ENCODE measurements at regions not wholly inside any gene's neighbourhood (a gene's known extent, or its start where the extent isn't known, plus 50 kb on each side); places are given as distances from the start of the nearest gene placed in this dataset.

DNA sequence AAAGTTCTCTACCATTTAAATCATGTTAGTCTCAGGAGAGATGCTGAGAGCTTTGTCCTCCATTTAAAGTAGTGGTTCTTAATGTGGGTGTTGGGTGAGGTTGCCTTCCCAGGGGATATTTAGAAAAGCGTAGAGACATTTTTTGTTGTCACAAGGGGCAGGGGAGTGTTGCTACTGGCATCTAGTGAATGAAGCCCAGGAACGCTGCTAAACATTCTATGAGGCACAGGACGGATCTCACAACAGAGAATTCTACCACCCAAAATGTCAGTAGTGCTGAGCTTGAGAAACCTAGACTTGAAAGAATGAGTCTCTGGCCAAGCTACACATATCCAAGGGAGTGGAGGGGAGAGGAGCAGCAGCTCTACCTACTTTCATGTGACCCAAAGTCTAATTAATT, 60.7 kb upstream of the CTNNB1 start:
- Histone ChIP-seq H3K27me3 (no peaks in the 10 kb centered on the region), H3K4me3 (no peak overlapping the region), H3K9me3 (no peaks in the 10 kb centered on the region), H3K27ac (no peak overlapping the region), H3K4me1 (no peaks in the 10 kb centered on the region), H3K36me3 (no peaks in the 10 kb centered on the region)
- DNase-seq: no peak
- no peak for TF ChIP-seq POLR2A (IDR thresholded peaks at IDR 0.05)
- TF ChIP-seq, protein P1, sequence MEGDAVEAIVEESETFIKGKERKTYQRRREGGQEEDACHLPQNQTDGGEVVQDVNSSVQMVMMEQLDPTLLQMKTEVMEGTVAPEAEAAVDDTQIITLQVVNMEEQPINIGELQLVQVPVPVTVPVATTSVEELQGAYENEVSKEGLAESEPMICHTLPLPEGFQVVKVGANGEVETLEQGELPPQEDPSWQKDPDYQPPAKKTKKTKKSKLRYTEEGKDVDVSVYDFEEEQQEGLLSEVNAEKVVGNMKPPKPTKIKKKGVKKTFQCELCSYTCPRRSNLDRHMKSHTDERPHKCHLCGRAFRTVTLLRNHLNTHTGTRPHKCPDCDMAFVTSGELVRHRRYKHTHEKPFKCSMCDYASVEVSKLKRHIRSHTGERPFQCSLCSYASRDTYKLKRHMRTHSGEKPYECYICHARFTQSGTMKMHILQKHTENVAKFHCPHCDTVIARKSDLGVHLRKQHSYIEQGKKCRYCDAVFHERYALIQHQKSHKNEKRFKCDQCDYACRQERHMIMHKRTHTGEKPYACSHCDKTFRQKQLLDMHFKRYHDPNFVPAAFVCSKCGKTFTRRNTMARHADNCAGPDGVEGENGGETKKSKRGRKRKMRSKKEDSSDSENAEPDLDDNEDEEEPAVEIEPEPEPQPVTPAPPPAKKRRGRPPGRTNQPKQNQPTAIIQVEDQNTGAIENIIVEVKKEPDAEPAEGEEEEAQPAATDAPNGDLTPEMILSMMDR (IDR thresholded peaks at IDR 0.05): no peak

DNA sequence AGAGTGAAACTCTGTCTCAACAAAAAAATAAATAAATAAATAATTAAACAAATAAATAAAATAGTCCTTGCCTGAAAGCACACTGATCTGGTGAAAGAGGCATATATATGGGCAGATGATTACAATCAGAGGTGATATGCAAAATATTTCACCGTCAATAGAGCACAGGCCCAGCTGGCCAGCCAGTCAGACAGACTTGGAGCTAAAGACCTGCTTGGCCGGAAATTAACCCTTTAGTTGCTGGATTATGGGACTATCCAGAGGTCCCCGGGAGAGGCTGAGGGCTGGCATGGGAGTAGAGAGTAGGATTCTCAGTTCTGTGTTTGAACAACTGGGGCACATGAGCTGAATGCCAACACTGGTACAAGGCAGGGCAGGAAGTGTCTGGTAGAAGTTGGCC, 59.1 kb upstream of the CTNNB1 start:
- no peak for TF ChIP-seq POLR2A (IDR thresholded peaks at IDR 0.05)
- TF ChIP-seq, protein P1 (IDR thresholded peaks at IDR 0.05): no peak
- Histone ChIP-seq H3K36me3 (no peaks in the 10 kb centered on the region), H3K9me3 (no peaks in the 10 kb centered on the region), H3K27ac (no peak overlapping the region), H3K4me3 (no peak overlapping the region), H3K27me3 (no peaks in the 10 kb centered on the region), H3K4me1 (no peaks in the 10 kb centered on the region)
- DNase-seq: no peak

DNA sequence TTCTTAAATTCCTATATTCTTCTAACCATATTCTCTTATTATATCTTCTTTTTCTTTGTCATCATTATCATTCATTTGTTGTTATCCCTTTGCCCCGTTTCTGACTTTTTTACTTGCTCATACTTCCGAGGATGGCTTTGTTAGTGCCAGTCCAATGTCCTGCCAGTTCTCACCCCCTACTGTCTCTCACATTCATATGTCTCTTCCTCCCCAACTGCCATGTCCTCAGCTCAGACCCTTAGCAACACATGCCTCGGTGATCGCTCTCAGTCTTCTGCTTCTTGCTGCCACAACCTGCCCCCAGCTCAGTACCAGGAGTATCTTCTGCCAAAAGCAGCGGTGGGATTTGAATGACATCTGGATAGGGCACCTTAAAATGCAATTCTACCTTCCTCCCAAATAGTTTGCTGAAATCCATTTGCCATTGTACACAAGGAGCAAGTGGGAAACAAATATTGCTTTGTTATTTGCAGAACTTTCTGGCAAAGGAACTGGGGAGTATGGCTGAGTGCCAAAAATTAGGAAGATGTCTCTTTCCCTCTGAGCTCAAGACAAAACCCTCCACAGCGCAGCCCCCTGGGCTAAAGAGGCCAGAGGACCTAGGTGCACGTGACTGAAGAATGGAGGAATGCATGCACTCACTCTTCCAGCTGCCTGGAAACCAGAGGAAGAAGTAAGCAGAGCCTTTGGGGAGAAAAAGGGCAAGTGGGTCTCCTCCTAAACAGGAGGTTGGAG, 57.7 kb upstream of the CTNNB1 start:
- TF ChIP-seq POLR2A (IDR thresholded peaks at IDR 0.05): no peak
- TF ChIP-seq, protein P1 (IDR thresholded peaks at IDR 0.05): no peak
- Histone ChIP-seq H3K4me1 (no peaks in the 10 kb centered on the region), H3K36me3 (no peaks in the 10 kb centered on the region), H3K4me3 (no peak overlapping the region), H3K9me3 (peaks cover 0 to 5% (median 0%) of the 10 kb centered on the region in 4 donors), H3K27ac (no peak overlapping the region), H3K27me3 (no peaks in the 10 kb centered on the region)
- DNase-seq: no peak

DNA sequence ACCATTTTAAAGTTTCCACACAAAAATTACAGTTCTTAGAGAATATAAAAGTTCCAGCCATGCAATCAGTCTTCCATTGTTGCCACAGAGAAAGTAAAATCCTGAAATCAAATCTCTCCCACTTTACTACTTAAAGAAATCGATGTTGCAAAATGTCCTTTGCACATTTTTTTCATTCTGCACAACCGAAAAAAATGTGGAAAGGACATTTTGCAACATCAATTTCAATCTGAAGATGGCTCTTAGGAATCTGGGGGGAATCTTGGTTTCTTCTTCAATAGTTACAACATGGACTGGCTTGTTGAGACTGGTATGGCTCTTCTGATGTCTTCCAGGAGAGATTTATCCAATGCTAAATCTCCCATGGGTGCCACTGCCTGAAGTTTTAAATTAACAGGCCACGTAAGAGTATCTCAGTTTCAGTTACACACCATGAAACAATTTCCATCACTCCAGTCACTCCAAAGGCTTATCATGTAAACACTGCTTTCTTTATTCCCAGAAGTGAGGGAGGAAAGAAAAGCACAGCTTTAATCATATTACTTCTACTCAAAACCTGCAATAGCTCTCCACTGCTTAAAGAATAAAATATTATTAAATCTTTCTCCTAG, 55.8 kb upstream of the CTNNB1 start:
- peaks cover 0 to 5% (median 0%) of the 10 kb centered on the region in 4 donors for H3K9me3 ChIP-seq
- DNase-seq: no peak
- no peak overlapping the region for H3K4me3 ChIP-seq
- no peaks in the 10 kb centered on the region for H3K36me3 ChIP-seq
- no peaks in the 10 kb centered on the region for H3K4me1 ChIP-seq
- no peak for TF ChIP-seq POLR2A (IDR thresholded peaks at IDR 0.05)
- TF ChIP-seq, protein P1 (IDR thresholded peaks at IDR 0.05): no peak
- H3K27me3 ChIP-seq: no peaks in the 10 kb centered on the region
- no peak overlapping the region for H3K27ac ChIP-seq

DNA sequence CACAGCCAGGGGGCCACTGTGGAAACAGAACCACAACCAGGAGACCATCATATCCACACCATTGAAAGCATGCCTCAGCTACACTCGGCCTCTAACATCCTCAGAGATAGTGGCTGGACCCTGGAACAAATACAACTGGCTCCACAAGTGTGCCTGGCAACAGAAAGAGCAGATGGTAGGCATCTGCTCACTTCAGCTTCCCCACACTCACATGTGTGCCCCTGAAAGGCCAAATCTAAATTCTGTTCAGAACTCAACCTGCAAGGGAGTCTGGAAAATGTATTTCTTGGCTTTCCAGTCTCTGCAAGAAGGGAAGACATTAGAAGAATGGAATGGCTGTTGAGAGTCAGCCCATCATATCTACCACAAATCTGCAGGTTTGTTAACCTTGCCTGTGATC, 54.7 kb upstream of the CTNNB1 start:
- H3K27me3 ChIP-seq: no peaks in the 10 kb centered on the region
- DNase-seq: no peak
- H3K9me3 ChIP-seq: peaks cover 0 to 5% (median 0%) of the 10 kb centered on the region in 4 donors
- no peak overlapping the region for H3K4me3 ChIP-seq
- no peak overlapping the region for H3K27ac ChIP-seq
- H3K4me1 ChIP-seq: no peaks in the 10 kb centered on the region
- no peaks in the 10 kb centered on the region for H3K36me3 ChIP-seq
- TF ChIP-seq POLR2A (IDR thresholded peaks at IDR 0.05): no peak
- TF ChIP-seq, protein P1 (IDR thresholded peaks at IDR 0.05): no peak
